ENCODE measurements at regions not wholly inside any gene's neighbourhood (a gene's known extent, or its start where the extent isn't known, plus 50 kb on each side); places are given as distances from the start of the nearest gene placed in this dataset.

DNA sequence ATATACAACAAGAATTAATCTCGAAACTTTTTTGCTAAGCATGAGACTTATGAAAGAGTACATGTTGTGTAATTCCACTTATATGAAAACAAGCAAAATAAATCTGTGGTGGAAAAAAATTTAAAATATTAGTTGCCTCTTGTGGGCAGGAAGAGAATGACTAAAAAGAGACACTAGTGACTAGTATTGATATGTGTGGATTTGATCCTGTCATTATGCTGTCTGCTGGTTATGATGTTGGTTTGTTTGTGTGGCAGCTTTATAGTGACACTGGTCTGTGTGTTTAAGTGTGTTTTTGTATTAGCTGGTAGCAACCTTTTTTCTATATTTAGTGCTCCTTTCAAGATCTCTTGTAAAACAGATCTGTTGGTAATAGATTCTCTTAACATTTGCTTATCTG is 267.8 kb upstream of the NRIP1 start:
- ATAC-seq (replicated peaks in 1 of 2) (no peak), DNase-seq (no peak)
- no peak overlapping the region for H3K27ac Mint-ChIP-seq
- no peaks in the 10 kb centered on the region for H3K9me3 Mint-ChIP-seq
- peaks cover 7% of the 10 kb centered on the region for H3K4me1 Mint-ChIP-seq (ENCODE audit: low read depth)
- H3K36me3 Mint-ChIP-seq (ENCODE audit: insufficient read depth in 2 of 2): no peaks in the 10 kb centered on the region
- no peaks in the 10 kb centered on the region for H3K27me3 Mint-ChIP-seq (ENCODE audit: low read depth)
- no peak overlapping the region for H3K4me3 Mint-ChIP-seq

DNA sequence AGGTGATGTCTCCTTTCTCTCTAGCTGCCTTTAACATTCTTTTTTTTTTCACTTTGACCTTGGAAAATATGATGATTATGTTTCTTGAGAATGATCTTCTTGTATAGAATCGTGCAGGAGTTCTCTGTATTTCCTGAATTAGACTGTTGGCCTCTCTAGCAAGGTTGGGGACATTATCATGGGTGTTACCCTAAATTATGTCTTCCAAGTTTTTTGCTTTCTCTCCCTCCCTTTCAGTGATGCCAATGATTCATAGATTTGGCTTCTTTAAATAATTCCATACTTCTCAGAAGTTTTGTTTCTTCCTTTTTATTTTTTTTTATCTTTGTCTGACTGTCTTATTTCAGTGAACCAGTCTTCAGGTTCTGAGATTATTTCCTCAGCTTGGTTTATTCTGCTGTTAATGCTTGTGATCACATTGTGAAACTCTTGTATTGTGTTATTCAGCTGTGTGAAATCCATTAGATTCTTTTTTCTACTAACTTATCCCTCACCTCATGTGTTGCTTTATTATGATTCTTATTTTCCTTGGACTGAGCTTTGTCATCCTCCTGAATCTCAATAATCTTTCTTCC is 268.4 kb upstream of the NRIP1 start:
- H3K27ac Mint-ChIP-seq: peak overlapping the region; percentile 13
- no peaks in the 10 kb centered on the region for H3K36me3 Mint-ChIP-seq (ENCODE audit: insufficient read depth in 2 of 2)
- no peaks in the 10 kb centered on the region for H3K27me3 Mint-ChIP-seq (ENCODE audit: low read depth)
- ATAC-seq (replicated peaks in 1 of 2) (no peak), DNase-seq (no peak)
- H3K4me3 Mint-ChIP-seq: no peak overlapping the region
- no peaks in the 10 kb centered on the region for H3K9me3 Mint-ChIP-seq
- peaks cover 7% of the 10 kb centered on the region for H3K4me1 Mint-ChIP-seq (ENCODE audit: low read depth)

DNA sequence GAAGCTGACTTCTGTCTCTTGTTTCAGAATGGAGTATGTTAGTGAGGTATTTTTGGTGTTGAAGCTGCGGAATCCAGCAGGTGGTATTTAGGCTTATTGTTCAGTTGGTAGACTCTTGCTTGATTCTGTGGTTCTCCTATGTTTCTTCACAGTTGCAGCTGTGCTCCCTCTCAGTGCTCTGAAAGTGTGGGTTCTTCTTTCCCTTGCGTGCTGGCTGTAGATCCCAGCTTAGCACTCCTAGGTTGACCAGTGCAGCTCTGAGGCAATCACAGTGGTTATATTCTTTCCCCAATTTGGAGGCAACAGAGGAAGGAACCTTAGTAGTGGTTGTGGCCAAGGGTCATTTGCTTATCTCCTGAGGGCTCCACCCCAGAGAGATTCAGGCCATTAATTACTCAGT is 269.2 kb upstream of the NRIP1 start:
- no peaks in the 10 kb centered on the region for H3K27me3 Mint-ChIP-seq (ENCODE audit: low read depth)
- no peak overlapping the region for H3K4me3 Mint-ChIP-seq
- no peaks in the 10 kb centered on the region for H3K36me3 Mint-ChIP-seq (ENCODE audit: insufficient read depth in 2 of 2)
- H3K4me1 Mint-ChIP-seq (ENCODE audit: low read depth): peaks cover 7% of the 10 kb centered on the region
- DNase-seq (no peak), ATAC-seq (replicated peaks in 1 of 2) (no peak)
- H3K9me3 Mint-ChIP-seq: no peaks in the 10 kb centered on the region
- peak overlapping the region; percentile 13 for H3K27ac Mint-ChIP-seq

DNA sequence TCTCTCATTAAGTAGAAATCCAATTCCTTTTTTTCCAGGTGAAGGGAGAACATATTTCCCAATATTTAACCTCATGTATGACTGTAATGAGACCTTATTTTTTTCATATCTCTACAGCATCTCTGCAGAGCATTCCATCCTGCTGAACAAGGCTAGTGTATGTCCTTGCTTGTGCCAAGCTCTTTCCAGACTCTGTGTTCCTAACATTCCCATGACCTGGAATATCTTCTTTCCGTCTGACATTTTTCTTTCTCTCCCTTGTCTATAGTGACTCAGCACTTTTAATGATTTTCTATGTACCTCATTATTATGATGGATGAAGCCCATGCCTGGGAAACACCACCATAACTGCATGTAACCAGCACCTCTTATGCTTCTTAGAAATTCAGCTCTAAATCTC is 278.3 kb upstream of the NRIP1 start:
- Mint-ChIP-seq H3K4me1 (ENCODE audit: low read depth) (no peaks in the 10 kb centered on the region), H3K4me3 (no peak overlapping the region), H3K36me3 (ENCODE audit: insufficient read depth in 2 of 2) (no peaks in the 10 kb centered on the region), H3K27me3 (ENCODE audit: low read depth) (peaks cover 23% of the 10 kb centered on the region), H3K27ac (no peak overlapping the region), H3K9me3 (peaks cover 0 to 2% of the 10 kb centered on the region in 2 donors)
- ATAC-seq (replicated peaks in 1 of 2) (no peak), DNase-seq (no peak)

DNA sequence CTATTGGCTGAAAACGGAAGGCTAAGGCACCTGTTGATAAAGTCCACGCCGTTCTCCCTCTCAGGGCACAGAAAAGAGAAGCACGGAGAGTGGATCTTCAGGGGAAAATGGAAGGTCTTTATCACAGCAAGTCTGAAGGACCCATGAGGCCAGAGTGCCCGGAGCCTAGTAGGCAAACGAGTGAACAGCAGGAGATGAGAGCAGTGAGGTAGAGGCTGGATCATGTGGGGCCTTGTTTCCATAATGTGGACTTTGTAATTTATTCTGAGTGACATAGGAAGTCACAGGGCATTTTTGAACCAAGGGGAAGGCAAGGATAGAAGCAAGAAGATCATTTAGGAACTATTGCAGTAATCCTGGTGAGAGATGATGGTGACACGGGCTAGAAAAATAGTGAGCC is 287.2 kb upstream of the NRIP1 start:
- ATAC-seq (replicated peaks in 1 of 2): no peak
- Mint-ChIP-seq H3K9me3 (peaks cover 0 to 2% of the 10 kb centered on the region in 2 donors), H3K27ac (no peak overlapping the region), H3K27me3 (ENCODE audit: low read depth) (no peaks in the 10 kb centered on the region), H3K4me3 (no peak overlapping the region), H3K36me3 (ENCODE audit: insufficient read depth in 2 of 2) (no peaks in the 10 kb centered on the region), H3K4me1 (ENCODE audit: low read depth) (no peaks in the 10 kb centered on the region)
- no peak for DNase-seq

DNA sequence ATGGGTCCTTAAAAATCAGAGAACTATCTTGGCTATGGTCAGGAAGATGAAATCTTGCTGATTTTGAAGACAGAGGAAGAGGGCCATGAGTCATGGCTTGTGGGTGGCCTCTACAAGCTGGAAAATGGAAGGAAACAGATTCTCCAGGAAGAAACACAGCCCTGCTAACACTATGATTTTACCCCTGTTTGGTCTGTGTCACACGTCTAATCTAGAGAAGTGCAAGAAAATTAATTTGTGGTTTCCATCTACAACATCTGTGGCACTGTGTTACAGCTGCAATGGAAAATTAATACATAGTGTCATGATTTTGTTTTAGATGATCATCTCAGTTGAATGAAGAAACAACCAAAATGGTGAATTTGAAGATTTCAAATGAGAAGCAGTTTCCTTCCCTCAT is 288.7 kb upstream of the NRIP1 start:
- no peaks in the 10 kb centered on the region for H3K27me3 Mint-ChIP-seq (ENCODE audit: low read depth)
- H3K27ac Mint-ChIP-seq: no peak overlapping the region
- no peaks in the 10 kb centered on the region for H3K4me1 Mint-ChIP-seq (ENCODE audit: low read depth)
- H3K36me3 Mint-ChIP-seq (ENCODE audit: insufficient read depth in 2 of 2): no peaks in the 10 kb centered on the region
- H3K4me3 Mint-ChIP-seq: no peak overlapping the region
- DNase-seq (no peak), ATAC-seq (replicated peaks in 1 of 2) (no peak)
- peaks cover 0 to 2% of the 10 kb centered on the region in 2 donors for H3K9me3 Mint-ChIP-seq

DNA sequence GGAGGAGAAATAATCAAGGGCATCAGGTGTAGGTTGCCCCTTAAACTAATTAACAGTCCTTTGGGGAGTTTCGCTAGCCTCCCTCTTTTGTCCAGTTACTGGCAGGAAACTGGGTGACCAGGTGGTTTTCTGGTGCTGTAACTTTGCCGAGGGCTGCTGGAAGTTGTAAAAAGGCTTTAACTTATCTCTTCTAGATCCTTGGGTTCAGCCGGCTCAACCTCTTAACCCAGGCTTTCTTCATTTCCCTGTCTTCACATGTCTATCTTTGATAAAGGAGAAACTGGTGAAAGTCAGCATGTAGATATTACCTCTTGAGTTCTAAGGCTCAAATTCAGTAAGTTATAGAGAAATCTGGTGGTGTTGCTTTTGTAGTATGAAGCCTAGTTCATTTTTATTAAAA is 289.7 kb upstream of the NRIP1 start:
- Mint-ChIP-seq H3K27ac (peak overlapping the region; percentile 40), H3K9me3 (peaks cover 0 to 2% of the 10 kb centered on the region in 2 donors), H3K27me3 (ENCODE audit: low read depth) (no peaks in the 10 kb centered on the region), H3K4me3 (no peak overlapping the region), H3K36me3 (ENCODE audit: insufficient read depth in 2 of 2) (no peaks in the 10 kb centered on the region), H3K4me1 (ENCODE audit: low read depth) (no peaks in the 10 kb centered on the region)
- no peak for ATAC-seq (replicated peaks in 1 of 2)
- no peak for DNase-seq

DNA sequence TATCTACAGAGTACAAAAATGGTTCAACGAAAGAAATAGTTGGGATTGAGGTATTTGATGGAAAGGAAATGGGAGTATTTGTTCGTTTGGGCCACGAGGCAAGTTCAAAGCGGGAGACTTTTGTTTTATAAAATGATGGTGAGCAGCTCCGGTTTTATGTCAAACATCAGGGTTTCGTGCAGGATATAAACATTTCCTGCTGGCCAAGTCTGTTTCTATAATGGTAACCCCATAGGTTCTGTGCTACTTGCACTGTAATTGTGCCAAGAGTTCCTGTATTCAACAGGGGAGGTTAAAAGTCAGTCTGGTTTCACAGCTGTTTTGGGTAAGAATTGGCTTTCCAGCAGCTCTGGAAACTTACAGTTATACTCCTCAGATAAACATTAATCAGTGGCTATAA is 290.3 kb upstream of the NRIP1 start:
- Mint-ChIP-seq H3K27ac (peak overlapping the region; percentile 40), H3K4me1 (ENCODE audit: low read depth) (no peaks in the 10 kb centered on the region), H3K4me3 (no peak overlapping the region), H3K9me3 (no peaks in the 10 kb centered on the region), H3K27me3 (ENCODE audit: low read depth) (no peaks in the 10 kb centered on the region), H3K36me3 (ENCODE audit: insufficient read depth in 2 of 2) (no peaks in the 10 kb centered on the region)
- no peak for ATAC-seq (replicated peaks in 1 of 2)
- DNase-seq: no peak

DNA sequence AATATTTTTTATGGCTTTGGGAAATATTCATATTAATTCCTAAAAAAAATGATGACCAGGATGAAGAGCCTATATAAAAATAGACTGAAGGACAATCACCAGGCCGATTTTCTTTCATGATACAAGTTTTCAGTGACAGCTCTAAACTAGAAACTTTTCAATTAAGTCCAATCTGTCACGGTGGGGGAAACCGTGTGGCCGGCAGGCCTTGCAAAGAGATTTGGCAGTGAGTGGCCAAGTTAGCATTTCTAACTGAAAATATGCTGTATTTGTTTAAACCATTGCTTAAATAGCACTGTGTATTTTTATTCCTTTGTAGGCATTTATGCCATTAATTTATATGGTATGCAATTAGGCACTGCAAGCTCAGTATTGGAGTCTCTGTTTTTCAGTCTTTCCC is 294.5 kb upstream of the NRIP1 start:
- no peak overlapping the region for H3K4me3 Mint-ChIP-seq
- no peak overlapping the region for H3K27ac Mint-ChIP-seq
- DNase-seq (no peak), ATAC-seq (replicated peaks in 1 of 2) (no peak)
- H3K9me3 Mint-ChIP-seq: no peaks in the 10 kb centered on the region
- H3K27me3 Mint-ChIP-seq (ENCODE audit: low read depth): no peaks in the 10 kb centered on the region
- H3K4me1 Mint-ChIP-seq (ENCODE audit: low read depth): no peaks in the 10 kb centered on the region
- H3K36me3 Mint-ChIP-seq (ENCODE audit: insufficient read depth in 2 of 2): no peaks in the 10 kb centered on the region

DNA sequence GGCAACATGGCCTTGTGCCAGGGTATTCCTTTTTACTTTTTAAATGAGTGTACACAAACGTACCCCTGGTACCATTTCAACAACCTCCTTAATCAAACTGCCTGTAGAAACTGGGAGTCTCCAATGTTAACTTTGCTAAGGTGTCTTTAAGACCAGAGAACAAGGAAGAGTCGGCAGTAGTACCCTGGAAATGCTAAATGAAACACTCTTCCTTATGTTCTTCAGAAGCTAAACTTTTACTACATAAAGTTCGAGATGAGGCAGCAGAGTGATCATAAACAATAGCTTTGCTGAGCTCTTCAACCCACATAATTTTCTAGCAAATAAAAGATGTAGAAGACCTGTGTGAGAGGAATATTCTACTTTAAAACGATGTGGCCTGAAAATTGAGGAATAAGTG is 297.7 kb upstream of the NRIP1 start:
- peaks cover 3 to 6% of the 10 kb centered on the region in 2 donors for H3K36me3 Mint-ChIP-seq (ENCODE audit: insufficient read depth in 2 of 2)
- ATAC-seq (replicated peaks in 1 of 2): no peak
- H3K4me3 Mint-ChIP-seq: no peak overlapping the region
- H3K27ac Mint-ChIP-seq: no peak overlapping the region
- H3K4me1 Mint-ChIP-seq (ENCODE audit: low read depth): no peaks in the 10 kb centered on the region
- no peaks in the 10 kb centered on the region for H3K27me3 Mint-ChIP-seq (ENCODE audit: low read depth)
- no peak for DNase-seq
- H3K9me3 Mint-ChIP-seq: peaks cover 3 to 6% of the 10 kb centered on the region in 2 donors

DNA sequence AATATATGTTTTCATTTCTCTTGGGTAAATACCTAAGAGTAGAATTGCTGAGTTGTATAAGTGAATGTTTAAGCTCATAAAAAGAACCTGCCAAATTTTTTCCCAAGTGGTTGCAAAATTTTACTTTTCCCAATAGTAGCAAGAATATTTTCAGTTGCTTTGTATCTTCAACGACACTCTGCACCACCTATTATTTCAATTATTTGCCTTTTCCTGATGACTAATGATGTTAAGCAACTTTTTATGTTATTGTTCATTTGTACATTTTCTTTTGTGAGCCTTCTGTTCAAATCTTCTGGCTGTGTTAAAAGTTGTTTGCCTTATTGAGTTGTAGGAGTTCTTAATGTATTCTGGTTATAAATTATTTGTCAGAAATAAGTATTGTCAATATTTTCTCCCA is 299.1 kb upstream of the NRIP1 start:
- Mint-ChIP-seq H3K4me3 (no peak overlapping the region), H3K36me3 (ENCODE audit: insufficient read depth in 2 of 2) (peaks cover 3 to 6% of the 10 kb centered on the region in 2 donors), H3K27ac (no peak overlapping the region), H3K27me3 (ENCODE audit: low read depth) (no peaks in the 10 kb centered on the region), H3K4me1 (ENCODE audit: low read depth) (no peaks in the 10 kb centered on the region), H3K9me3 (peaks cover 3 to 6% of the 10 kb centered on the region in 2 donors)
- no peak for ATAC-seq (replicated peaks in 1 of 2)
- no peak for DNase-seq

DNA sequence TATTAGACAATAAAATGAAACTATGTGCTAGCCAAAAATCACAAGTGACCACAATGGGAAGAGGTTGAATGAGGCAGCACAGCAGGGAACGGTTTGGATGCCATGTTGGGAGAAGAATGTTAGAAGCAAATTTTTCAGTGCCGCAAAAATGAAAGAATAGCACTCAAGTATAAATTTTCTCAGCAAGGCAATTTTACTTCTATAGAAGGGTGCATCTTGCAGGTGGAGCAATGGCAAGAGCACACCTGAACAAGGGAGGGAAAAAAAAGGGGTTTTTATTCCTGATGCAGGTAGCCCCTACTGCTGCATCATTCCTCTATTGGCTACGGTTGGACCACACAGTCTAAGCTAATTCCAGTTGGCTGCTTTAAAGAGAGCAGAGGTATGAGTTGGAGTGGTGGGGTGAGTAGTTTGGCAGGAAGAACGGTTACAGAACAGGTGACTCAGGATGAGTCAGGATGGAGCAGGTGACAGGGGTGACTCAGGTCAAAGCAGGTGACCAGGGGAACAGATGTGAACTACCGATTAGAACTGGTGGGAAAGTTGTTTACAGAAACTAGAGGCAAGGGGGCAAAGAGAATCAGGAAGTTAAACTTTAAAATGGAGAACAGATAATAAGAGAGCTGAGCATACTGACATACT is 301.1 kb upstream of the NRIP1 start:
- peaks cover 3 to 6% of the 10 kb centered on the region in 2 donors for H3K36me3 Mint-ChIP-seq (ENCODE audit: insufficient read depth in 2 of 2)
- H3K27me3 Mint-ChIP-seq (ENCODE audit: low read depth): no peaks in the 10 kb centered on the region
- no peaks in the 10 kb centered on the region for H3K4me1 Mint-ChIP-seq (ENCODE audit: low read depth)
- ATAC-seq (replicated peaks in 1 of 2): no peak
- H3K4me3 Mint-ChIP-seq: no peak overlapping the region
- no peak for DNase-seq
- peaks cover 3 to 6% of the 10 kb centered on the region in 2 donors for H3K9me3 Mint-ChIP-seq
- H3K27ac Mint-ChIP-seq: peak overlapping the region; percentile 30

DNA sequence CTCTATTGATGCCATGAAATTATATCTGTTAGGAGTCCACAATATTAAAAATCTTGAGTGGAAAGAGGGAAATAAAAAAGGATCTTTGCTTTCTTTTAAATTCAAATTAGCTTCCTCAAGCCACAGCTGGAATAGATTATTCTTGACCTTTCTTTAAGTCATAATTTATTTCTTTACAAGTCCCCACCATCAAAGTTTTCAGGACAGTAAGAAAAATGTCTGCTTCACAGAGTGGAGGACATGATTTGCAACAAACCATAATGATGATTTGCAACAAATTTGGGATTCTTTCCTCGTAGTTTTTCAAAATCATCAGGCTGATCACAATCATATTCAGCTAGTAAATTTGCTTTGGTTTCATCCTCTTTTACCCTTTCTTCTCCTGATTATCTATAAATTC is 301.8 kb upstream of the NRIP1 start:
- Mint-ChIP-seq H3K36me3 (ENCODE audit: insufficient read depth in 2 of 2) (peaks cover 3 to 6% of the 10 kb centered on the region in 2 donors), H3K4me3 (no peak overlapping the region), H3K9me3 (peaks cover 3 to 6% of the 10 kb centered on the region in 2 donors), H3K27me3 (ENCODE audit: low read depth) (no peaks in the 10 kb centered on the region), H3K27ac (no peak overlapping the region), H3K4me1 (ENCODE audit: low read depth) (no peaks in the 10 kb centered on the region)
- no peak for DNase-seq
- no peak for ATAC-seq (replicated peaks in 1 of 2)

DNA sequence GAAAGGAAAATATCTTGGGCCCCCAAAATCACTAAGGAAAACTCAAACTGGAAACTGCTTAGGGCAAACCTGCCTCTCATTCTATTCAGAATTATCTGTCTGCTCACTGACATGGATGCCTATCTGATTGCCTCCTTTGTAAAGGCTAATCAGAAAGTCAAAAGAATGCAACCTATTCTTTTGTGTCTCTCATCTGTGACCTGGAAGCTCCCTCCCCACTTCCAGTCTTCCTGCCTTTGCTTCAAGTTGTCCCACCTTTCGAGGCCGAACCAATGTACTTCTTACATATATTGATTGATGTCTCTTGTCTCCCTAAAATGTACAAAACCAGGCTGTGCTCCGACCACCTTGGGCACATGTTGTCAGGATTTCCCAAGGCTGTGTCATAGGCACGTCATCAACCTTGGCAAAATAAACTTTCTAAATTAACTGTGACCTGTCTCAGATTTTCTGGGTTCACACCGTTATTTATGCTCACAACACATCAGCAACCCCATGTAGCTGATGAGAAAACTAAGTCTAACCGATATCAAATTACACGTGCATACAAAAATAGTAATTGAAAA is 302.3 kb upstream of the NRIP1 start:
- Mint-ChIP-seq H3K4me3 (no peak overlapping the region), H3K36me3 (ENCODE audit: insufficient read depth in 2 of 2) (peaks cover 3 to 6% of the 10 kb centered on the region in 2 donors), H3K27me3 (ENCODE audit: low read depth) (peaks cover 3% of the 10 kb centered on the region), H3K27ac (no peak overlapping the region), H3K9me3 (peaks cover 3 to 6% of the 10 kb centered on the region in 2 donors), H3K4me1 (ENCODE audit: low read depth) (no peaks in the 10 kb centered on the region)
- ATAC-seq (replicated peaks in 1 of 2): no peak
- DNase-seq: no peak

Data from activated T-cell treated with anti-CD3 and anti-CD28 coated beads, Interleukin-2, amount 50 U/mL, for 72 hours (primary cell).